NCI-H526 treated with DMSO at 0.1 percent for 48 hours (cell line): ENCODE measurements at regions not wholly inside any gene's neighbourhood (a gene's known extent, or its start where the extent isn't known, plus 50 kb on each side); places are given as distances from the start of the nearest gene placed in this dataset.
A peak's percentile ranks its signal among the peaks of the same experiment; 100 is the strongest.
"Not testable (repeated sequence)": the region's sequence is repeated elsewhere in the genome, so short reads cannot be mapped to it uniquely, and the experiment has no call there.

Experiments used
- DNase-seq: peaks from one replicate; lab custom pipeline; 2025; lab: John Stamatoyannopoulos, UW

DNA sequence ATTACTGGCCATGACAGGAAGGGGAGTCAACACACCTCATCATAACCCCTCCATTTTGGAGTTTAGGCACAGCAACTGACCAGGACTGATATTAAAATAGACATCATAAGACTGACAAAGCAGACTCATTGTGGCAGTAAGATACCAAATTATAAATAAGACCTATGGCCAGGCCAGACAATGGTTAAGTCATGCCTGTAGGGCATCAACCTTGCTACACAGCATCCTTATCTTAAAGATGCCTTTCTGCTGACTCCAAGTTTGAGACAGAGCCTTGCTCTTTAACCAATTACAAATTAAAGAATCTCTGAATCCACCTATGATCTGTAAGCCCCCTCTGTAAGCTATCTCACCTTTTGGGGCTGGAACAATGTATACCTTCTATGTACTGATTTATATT lies 65.5 kb downstream of the VCX2 start:
- DNase-seq = no peak

DNA sequence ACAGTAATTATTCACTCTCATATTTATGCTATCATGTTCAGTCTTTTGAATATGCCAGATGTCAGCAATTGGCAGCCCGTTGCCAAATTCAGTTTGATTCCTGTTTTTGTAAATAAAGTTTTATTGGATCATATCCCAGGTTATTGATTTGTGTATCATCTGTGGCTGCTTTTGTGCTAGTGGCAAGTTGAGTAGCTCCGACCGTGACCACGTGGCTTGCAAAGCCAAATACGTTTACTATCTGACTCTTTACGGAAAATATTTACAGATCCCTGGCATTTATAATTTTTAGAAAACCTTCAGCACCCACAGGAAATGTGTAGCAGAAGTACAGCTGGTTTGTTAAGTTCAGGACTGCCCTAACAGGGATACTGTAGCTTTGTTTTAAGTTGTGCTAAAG lies 67.4 kb downstream of the VCX2 start:
- no peak for DNase-seq

DNA sequence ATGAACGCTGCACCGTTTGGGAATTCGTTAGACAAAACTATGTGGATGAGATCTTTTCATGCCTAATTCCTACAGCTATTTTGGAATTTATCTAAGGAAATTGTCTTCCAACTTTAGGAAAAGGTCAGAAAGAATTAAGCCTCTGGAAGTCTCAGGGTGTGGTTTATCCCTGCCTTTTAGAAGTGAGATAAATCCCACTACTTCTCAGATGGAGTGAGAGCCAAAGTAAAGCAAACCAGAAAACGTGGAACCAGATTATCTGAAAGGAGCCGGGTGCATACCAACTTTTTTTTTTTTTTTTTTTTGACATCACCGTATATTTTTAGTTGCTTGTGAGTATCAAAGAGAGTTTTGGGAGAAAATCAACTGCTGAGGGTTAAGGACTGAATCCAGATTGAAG lies 79.6 kb downstream of the VCX2 start:
- DNase-seq = no peak

DNA sequence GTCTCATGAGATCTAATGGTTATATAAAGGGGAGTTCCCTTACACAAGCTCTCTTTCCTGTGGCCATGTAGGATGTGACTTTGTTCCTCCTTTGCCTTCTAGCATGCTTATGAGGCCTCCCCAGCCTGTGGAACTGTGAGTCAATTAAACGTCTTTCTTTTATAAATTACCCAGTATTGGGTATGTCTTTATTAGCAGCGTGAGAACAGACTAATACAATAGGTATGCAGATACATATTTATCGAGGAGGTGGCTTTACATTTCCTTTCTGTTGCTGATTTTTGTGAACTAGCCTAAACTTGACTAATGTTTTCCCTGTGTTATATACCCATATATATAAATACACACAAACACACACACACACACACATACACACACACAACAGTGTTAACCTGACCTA lies 80.2 kb downstream of the VCX2 start:
- no peak for DNase-seq

DNA sequence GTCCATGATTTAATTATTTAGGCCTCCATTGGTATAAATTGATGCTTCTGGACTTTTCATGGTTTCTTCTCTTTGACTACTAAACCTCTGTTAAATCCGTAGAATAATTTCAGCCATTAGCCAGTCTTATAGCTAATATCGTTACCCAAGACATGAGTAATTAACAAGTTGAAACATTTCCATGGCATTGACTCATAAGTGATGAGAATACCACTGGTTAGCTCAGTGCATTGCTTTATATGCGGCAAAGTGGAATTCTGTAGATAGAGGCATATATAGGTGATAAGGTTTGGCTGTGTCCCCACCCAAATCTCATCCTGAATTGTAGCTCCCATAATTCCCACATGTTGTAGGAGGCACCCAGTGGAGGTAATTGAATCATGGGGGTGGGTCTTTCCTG lies 80.6 kb downstream of the VCX2 start:
- no peak for DNase-seq

DNA sequence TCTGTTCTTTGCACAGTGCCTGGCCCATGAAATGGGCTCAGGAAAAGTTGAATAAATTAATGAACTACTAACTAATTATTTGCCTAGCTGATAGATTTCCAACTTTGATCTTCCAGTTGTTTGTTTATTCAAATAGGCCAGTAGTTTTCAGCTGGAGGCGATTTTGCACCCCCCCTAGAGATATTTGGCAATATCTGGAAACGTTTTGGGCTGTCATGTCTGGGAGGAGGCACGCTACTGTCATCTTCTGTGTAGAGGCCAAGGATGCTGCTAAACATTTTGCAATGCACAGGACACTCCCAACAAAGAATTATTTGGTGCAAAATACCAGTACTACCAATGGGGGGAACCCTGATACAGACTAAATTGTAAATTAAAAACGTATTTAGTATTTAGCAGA lies 81.9 kb downstream of the VCX2 start:
- peak; percentile 8 for DNase-seq

DNA sequence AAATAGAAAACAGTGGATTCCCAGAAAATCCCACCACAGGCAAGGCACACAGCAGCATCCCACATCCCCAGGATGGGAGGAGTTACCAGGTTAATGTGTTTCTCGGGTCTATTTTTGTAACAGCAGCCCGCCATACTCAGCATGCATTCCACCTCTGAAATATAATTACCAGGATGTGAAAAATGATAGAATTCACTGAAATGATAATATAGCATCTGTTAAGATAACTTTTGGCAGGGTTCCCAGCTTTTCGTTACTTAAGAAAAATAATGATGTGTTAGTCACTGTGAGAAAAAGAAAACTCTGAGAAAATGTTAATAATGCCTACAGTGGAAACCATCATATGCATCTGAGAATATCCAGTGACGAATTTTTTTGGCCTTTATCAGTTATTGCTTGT lies 87.1 kb downstream of the VCX2 start:
- no peak for DNase-seq

DNA sequence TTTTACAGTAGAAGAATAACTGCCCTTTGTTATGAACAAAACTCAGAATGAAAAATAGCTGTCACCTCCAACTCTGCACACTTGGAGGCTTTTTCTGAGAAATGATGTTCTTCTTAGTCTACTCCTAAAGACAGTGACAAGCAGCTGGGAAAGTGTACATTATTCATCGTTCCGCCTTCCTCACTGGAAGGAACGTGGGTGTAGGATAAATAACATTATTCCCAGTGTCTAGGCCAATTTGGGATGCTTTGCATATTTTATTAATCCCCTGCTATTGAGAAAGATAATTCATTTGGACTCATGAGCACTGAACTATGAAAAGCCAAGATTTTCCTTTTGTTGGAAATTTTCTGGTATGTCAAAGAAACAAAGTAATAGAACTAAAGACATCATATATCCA lies 87.8 kb downstream of the VCX2 start:
- no peak for DNase-seq

DNA sequence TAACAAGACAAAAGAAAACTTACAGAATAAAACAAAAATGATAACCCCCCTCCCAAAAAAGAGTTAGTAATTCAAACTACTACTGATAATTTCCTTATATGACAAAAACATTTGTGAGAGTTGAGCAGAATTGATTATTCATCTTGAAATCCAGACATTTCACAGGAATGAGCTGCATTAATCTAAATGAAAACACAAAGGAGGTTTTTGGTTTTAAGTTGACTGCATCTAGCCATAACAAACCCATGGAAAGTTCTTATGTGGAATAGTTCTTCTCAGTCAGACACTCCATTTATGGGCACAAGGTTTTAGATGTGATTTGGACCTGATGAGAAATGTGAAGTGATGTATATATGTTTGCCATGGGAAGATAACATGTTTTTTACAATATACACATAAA lies 95.4 kb downstream of the VCX2 start:
- no peak for DNase-seq

DNA sequence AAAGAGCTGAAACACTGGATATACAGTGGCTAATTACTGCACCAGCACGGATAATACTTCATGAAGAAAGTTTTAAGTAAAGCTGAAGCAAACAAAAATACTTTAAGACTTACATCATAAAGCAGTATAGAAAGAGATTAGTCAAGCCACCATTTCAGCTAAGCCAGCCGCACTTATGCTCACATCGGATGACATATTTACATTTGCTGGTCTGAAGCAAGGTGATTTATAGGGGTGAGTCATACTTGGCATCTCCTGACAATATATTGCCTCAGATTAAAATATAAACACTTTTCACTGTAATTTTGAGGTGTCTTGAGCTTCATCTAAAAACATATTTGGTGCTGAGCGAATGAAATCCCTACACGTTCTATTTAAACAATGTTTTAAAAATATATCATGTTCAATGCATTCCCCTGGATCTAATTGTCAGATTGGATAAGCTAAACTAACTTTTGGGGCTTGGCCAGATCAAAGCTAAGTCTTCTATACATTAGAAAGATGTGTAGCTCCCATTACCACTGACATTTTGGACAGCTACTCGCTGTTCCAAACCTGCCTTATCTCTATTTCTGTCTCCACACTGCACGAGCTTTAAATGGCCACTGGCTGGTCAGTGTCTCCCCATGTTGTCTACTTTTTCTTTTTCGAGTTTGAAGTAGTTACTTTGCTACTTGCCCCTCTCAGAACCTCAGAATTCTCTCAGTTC lies 103.2 kb downstream of the VCX2 start:
- no peak for DNase-seq

DNA sequence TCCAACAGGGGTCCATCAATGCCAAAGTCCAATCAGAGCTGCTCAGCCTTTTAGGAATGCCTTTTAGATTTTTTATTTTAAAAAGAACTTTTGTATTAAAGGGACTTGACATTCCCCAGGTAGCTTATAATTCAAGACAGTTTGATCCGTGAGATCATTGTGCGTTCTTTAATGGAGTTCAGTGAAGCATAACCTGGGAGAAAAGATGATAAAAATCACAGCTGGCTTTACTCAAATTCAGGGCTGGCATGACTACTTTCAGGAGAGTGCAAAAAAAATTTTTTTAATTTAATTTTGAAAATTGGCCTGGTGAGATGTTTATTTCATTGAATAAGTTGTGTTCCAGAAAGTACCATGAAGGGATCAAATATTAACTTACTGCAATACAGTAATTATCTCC lies 118.2 kb downstream of the VCX2 start:
- DNase-seq = no peak

DNA sequence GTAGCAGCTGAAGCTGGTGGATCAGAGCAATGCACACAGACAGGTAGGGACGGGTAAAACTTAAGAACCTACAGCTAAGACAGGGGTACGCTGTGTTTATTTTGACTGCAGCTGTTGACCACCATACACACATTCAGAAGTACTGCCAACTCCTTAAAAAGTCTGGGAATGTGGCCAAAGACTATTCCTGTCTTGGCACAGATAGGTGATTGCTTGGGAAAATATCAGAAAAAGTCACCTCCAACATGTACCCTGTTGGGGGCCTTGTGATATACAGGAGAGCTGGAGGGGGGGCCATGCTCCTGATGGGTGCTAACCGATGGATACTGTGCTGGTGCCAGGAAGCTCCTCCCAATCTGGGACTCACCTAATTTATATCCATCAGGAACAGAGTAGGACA lies 121.2 kb downstream of the VCX2 start:
- DNase-seq = no peak

DNA sequence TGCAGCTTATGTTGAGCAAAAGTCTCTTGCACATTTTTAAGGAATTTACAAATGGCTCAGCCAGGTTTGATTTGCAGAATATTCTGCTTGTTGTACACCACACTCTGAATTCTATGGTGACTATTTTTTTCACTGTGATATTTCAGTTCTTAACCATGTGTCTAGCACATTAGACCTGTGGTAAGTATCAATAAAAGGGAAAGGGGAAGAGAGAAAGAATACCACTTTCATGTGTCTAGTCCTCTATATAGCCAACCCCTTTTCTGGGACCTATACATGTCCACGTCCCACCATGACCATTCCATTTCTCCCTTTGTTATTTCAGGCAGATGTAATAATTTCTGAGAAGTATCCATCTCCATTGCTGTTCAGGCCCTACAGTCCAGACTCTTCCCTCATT lies 121.3 kb upstream of the PNPLA4 start:
- no peak for DNase-seq

DNA sequence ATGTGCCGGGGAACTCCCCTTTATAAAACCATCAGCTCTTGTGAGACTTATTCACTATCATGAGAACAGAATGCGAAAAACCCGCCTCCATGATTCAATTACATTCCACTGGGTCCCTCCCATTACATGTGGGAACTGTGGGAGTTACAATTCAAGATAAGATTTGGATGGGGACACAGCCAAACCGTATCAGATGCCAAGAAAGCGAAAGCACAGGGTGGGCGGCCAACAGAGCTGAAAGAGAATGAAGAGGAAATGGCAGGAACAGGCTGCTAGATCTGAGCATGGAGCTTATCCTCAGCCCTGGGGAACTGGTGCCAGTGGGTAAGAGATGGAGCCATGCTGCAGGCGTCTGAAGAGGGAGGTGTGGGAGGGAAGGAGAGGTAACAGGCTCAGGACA lies 117.7 kb upstream of the PNPLA4 start:
- DNase-seq = no peak

DNA sequence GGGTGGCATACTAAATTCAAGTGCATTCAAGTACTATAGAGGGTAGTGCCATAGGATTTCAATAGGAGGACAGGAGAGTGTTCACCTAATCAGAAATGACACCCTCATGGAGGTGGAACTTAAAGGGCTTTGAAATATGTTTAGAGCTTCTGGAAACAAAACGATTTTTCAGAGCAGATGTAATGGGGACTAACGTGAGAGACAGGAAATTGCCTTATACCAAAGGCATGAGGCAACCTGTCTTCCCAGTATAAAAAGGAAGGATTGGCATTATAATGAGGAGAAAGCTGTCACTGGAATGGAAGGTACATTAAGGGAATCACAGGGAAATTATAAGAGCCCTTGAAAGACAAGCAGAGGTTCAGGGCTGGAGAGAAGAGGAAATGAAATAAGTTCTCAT lies 116.3 kb upstream of the PNPLA4 start:
- DNase-seq = no peak

DNA sequence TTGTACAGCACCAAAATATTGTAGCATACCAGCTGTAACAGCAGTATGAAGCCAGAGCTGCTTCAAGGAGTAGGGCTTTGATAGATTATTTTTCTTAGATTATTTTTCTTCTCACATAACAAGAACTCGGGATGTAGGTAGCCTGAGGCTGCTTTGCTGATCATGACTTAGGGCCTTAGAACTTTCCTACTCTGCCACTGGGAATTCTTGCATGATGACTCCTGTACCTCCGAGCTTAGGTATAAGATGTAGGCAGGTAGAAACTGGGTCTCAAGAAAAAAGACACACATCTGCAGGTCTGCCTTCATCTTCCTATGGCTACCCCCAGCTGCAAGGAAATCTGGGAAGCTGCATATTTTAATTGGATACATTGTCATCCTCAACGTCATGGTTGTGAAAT lies 115.9 kb upstream of the PNPLA4 start:
- DNase-seq = no peak

DNA sequence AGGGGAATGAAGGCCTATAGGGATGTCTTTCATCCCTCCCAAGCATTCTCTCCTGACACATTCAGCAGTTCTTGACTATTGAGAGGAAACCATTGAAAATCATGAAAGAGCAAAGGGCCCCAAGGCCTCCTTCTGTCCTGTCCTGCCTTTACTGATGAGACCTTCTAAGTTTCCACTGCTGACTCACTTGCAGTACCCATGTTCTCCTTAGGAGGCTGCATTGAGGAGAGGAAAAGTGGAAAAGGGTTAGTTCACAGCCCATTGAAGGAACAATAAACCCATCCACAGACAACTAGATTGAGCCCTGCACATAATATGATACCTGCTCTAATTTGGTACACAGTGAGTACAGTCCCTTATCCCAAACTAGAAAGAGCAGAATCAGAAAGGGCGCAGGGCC lies 115.1 kb upstream of the PNPLA4 start:
- no peak for DNase-seq

DNA sequence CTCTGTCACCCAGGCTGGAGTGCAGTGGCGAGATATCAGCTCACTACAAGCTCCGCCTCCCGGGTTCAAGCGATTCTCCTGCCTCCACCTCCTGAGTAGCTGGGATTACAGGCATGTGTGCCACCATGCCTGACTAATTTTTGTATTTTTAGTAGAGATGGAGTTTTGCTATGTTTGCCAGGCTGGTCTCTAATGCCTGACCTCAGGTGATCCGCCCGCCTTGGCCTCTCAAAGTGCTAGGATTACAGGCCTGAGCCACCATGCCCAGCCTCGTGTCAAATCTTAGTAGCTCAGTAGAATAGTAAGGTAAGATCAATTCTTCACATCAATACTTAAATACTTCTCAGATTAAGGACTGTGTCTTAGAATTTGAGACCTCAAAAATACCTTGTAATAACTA lies 112.5 kb upstream of the PNPLA4 start:
- not testable (repeated sequence) for DNase-seq

DNA sequence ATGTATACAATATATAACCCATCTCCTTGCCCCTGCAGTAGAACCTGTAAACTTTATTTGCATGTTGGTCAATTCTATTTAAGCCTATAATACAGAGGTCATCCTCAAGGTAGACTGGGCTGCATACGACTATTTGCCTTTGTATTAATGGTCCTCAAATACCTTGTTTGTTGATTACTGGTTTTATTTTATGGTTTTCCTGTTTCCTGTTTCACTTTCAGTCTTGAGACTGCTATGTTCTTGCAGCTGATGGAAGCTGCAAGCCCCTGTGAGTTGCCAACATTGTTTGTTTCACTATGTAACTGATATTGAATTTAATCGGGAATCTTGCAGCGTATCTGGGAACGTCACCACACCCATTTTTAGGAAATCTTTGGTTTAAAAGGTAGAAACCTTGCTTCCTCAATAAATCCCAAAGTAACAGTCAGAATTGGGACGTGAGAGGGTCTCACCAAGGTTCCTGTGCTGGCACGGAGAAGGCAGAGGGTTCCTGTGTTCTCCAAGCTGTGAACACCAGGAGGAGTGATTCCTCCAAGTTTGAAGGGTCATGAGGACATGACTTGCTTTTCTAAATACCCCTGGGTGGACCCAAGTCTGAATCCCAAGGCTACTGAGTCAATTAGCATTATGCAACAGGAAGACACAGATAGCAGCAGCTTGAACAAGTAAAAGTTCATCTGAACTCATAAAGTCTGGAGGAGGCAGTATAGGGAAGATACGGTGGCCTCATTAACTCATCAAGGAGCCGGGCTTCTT lies 110.6 kb upstream of the PNPLA4 start:
- no peak for DNase-seq

DNA sequence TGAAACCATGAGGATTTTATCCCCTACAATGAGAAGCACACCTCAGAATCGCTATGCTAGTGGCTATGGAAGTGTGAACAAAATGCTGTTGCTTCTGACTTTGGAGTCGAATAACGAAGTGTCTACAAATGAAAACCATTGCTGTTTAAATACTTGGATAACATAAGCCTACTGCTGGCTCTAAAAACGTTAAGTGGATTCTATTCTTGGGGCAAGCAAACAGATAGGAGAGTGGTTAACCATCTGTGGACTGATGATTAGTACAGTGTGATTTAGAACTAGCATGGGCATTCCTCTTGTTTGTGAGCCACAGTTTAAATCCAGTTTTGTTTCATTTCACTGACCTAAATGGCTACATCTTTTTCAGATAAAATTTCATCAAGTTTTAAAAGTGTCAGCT lies 109.7 kb upstream of the PNPLA4 start:
- DNase-seq = no peak

DNA sequence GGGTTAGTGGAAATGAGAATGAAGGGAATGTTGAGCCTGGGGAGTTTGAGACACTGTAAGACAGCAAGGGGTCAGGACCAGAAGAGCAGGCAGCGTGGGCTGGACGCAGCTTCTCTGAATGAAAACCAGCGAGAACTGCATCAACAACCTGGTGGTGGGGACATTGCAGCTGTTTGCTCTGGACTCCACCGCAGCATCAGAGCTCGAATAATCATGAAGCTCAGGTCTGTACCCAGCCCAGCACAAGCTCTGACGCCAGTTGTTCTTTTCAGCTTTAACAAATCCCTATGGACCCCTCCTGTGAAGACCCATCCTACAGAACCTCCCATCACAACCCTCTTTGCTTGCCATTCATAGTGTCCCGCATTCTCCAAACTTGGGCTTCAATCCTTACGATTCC lies 106.8 kb upstream of the PNPLA4 start:
- DNase-seq = no peak

DNA sequence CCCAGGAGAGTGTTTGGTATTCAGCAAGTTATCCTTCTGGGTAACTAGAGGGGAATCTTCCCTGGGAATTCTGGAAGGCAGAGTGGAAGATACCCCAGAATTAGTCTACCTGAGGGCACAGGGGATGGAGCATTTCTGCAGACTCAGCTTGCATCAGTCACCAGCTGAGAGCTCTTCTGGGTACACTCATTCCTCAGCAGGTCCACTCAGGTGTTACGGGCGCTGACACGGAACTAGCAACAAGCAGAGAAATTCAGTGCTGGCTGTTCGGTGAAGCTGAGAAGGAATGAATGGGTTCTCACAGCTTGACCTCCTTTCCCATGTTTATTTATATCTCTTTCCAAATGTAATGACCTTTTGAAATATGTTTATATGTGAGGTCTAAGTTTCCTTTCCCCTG lies 106.0 kb upstream of the PNPLA4 start:
- DNase-seq = no peak

DNA sequence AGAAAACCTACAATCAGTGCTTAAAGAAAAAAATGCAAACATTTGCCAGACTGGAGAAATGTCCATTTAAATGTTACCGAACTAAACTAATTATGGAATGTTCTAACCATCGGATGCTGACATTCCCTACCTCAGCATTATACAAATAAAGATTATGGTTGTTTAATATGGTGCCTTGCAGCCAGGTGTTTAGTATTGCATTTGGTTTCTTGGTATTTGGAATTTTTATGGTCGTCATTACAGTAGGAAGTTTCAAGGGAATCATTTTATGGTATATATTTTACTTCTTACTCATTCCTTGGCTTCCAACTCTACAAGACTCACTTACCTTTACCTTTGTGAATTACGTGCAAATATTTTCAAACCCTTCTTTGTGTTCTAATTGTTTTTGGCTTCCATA lies 103.1 kb upstream of the PNPLA4 start:
- no peak for DNase-seq

DNA sequence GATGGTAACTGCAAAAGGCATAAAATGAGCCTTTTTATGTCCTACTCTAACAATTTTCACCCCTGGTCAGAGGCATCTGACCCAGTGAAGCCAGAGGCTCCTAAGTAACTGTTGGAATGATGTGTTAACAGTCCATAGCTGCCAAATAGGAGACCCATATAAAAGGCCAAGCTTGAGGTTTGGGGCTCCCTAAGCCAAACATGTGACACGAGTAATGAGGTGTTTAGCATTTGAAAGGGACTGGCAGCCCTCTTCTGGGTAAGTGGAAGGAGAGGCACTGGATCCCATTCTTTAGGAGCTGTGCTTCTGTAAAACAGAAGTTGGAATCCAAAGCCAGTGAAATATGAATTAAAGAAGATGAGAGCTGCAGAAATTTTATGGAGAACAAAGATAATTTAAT lies 100.6 kb upstream of the PNPLA4 start:
- DNase-seq = no peak
